Glutamatergic neuron (in vitro differentiated cells): ENCODE measurements at regions not wholly inside any gene's neighbourhood (a gene's known extent, or its start where the extent isn't known, plus 50 kb on each side); places are given as distances from the start of the nearest gene placed in this dataset.

Source experiments
- DNase-seq: peaks from one replicate; pipeline ENCODE4 v3.0.0; 2022
- H3K27ac Mint-ChIP-seq: one replicate; pipeline ENCODE4 v1.8.0; 2020; ENCODE audit warnings: mild to moderate bottlenecking, mixed read lengths, inconsistent platforms; ENCODE audit not compliant: unreplicated experiment
- H3K27me3 Mint-ChIP-seq: one replicate; pipeline ENCODE4 v1.8.0; 2020; ENCODE audit warnings: mild to moderate bottlenecking, moderate library complexity, mixed read lengths, inconsistent platforms; ENCODE audit not compliant: unreplicated experiment
- H3K36me3 Mint-ChIP-seq: one replicate; pipeline ENCODE4 v1.8.0; 2020; ENCODE audit warnings: mild to moderate bottlenecking, mixed read lengths, inconsistent platforms; ENCODE audit not compliant: unreplicated experiment
- H3K4me1 Mint-ChIP-seq: one replicate; pipeline ENCODE4 v1.8.0; 2020; ENCODE audit warnings: mild to moderate bottlenecking, low read depth, mixed read lengths, inconsistent platforms; ENCODE audit not compliant: unreplicated experiment
- H3K4me3 Mint-ChIP-seq: one replicate; pipeline ENCODE4 v1.8.0; 2020; ENCODE audit warnings: mild to moderate bottlenecking, mixed read lengths, inconsistent platforms; ENCODE audit not compliant: unreplicated experiment
- H3K9me3 Mint-ChIP-seq: one replicate; pipeline ENCODE4 v1.8.0; 2020; ENCODE audit warnings: mild to moderate bottlenecking, moderate library complexity, mixed read lengths, inconsistent platforms; ENCODE audit not compliant: unreplicated experiment
- CTCF ChIP-seq: fragments of 200-600 bp; sonication (generic); IDR thresholded peaks from one replicate; pipeline ENCODE4 v1.5.0; 2021; ENCODE audit not compliant: partially characterized antibody, unreplicated experiment

- no peaks in the 10 kb centered on the region for H3K4me1 Mint-ChIP-seq
- H3K36me3 Mint-ChIP-seq: no peaks in the 10 kb centered on the region
- no peak for TF ChIP-seq CTCF
- H3K27me3 Mint-ChIP-seq: peaks cover 6% of the 10 kb centered on the region
- peaks cover 2% of the 10 kb centered on the region for H3K9me3 Mint-ChIP-seq
- DNase-seq: no peak
- no peak overlapping the region for H3K27ac Mint-ChIP-seq
- H3K4me3 Mint-ChIP-seq: no peak overlapping the region
Observed at GRCh38 chr1:227445746-227446145, 117.6 kb upstream of the ZNF678 start.

- no peak for DNase-seq
- peaks cover under 1% of the 10 kb centered on the region for H3K4me1 Mint-ChIP-seq
- no peak for TF ChIP-seq CTCF
- peaks cover 2% of the 10 kb centered on the region for H3K9me3 Mint-ChIP-seq
- H3K27me3 Mint-ChIP-seq: peaks cover 6% of the 10 kb centered on the region
- H3K36me3 Mint-ChIP-seq: no peaks in the 10 kb centered on the region
- H3K4me3 Mint-ChIP-seq: no peak overlapping the region
- no peak overlapping the region for H3K27ac Mint-ChIP-seq
Observed at GRCh38 chr1:227445092-227445674, 118.2 kb upstream of the ZNF678 start.

GRCh38 chr1:227440182-227440581 is 121.9 kb upstream of the CDC42BPA start:
- TF ChIP-seq CTCF: no peak
- no peak overlapping the region for H3K4me3 Mint-ChIP-seq
- peaks cover 10% of the 10 kb centered on the region for H3K4me1 Mint-ChIP-seq
- H3K36me3 Mint-ChIP-seq: no peaks in the 10 kb centered on the region
- DNase-seq: no peak
- H3K9me3 Mint-ChIP-seq: no peaks in the 10 kb centered on the region
- no peak overlapping the region for H3K27ac Mint-ChIP-seq
- peaks cover 2% of the 10 kb centered on the region for H3K27me3 Mint-ChIP-seq

GRCh38 chr1:227437495-227438008 is 119.3 kb upstream of the CDC42BPA start:
- peaks cover 2% of the 10 kb centered on the region for H3K27me3 Mint-ChIP-seq
- no peak for TF ChIP-seq CTCF
- DNase-seq: no peak
- H3K27ac Mint-ChIP-seq: no peak overlapping the region
- no peaks in the 10 kb centered on the region for H3K36me3 Mint-ChIP-seq
- no peak overlapping the region for H3K4me3 Mint-ChIP-seq
- peaks cover 10% of the 10 kb centered on the region for H3K4me1 Mint-ChIP-seq
- no peaks in the 10 kb centered on the region for H3K9me3 Mint-ChIP-seq

GRCh38 chr1:227434808-227435444 is 116.6 kb upstream of the CDC42BPA start:
- no peak for DNase-seq
- Mint-ChIP-seq H3K9me3 (no peaks in the 10 kb centered on the region), H3K27me3 (peaks cover 2% of the 10 kb centered on the region), H3K4me1 (peaks cover 8% of the 10 kb centered on the region), H3K4me3 (no peak overlapping the region), H3K36me3 (no peaks in the 10 kb centered on the region), H3K27ac (no peak overlapping the region)
- TF ChIP-seq CTCF: no peak
